HG03135 (cell line): ENCODE measurements at regions not wholly inside any gene's neighbourhood (a gene's known extent, or its start where the extent isn't known, plus 50 kb on each side); places are given as distances from the start of the nearest gene placed in this dataset.
A peak's percentile ranks its signal among the peaks of the same experiment; 100 is the strongest.
"Not testable (repeated sequence)": the region's sequence is repeated elsewhere in the genome, so short reads cannot be mapped to it uniquely, and the experiment has no call there.

Experiments used
- ATAC-seq: cut with Tn5 transposase; IDR thresholded peaks from one replicate; pipeline ENCODE4 v1.9.1; 2021; ENCODE audit warnings: mild to moderate bottlenecking, moderate library complexity; ENCODE audit not compliant: unreplicated experiment

- ATAC-seq: not testable (repeated sequence)
Measured at GRCh38 chr1:168461108-168461507, 82.7 kb downstream of the XCL2 start.

GRCh38 chr1:168457296-168457695 lies 86.5 kb downstream of the XCL2 start:
- not testable (repeated sequence) for ATAC-seq

- ATAC-seq: no peak
Measured at GRCh38 chr1:168455764-168456163, 88.0 kb downstream of the XCL2 start.

- ATAC-seq: no peak
Measured at GRCh38 chr1:168454211-168454815, 89.5 kb downstream of the XCL2 start.

GRCh38 chr1:168453056-168453455 lies 90.7 kb downstream of the XCL2 start:
- no peak for ATAC-seq

- no peak for ATAC-seq
Measured at GRCh38 chr1:168452329-168452728, 91.5 kb downstream of the XCL2 start.

- ATAC-seq: no peak
Measured at GRCh38 chr1:168447871-168448270, 95.9 kb downstream of the XCL2 start.

GRCh38 chr1:168446081-168446480 lies 97.7 kb downstream of the XCL2 start:
- no peak for ATAC-seq

- no peak for ATAC-seq
Measured at GRCh38 chr1:168443899-168444298, 99.9 kb downstream of the XCL2 start.

- ATAC-seq: no peak
Measured at GRCh38 chr1:168443356-168443755, 100.4 kb downstream of the XCL2 start.

GRCh38 chr1:168442931-168443330 lies 100.9 kb downstream of the XCL2 start:
- no peak for ATAC-seq

- ATAC-seq: no peak
Measured at GRCh38 chr1:168441745-168442144, 102.1 kb downstream of the XCL2 start.

GRCh38 chr1:168439456-168440375 lies 104.1 kb downstream of the XCL2 start:
- ATAC-seq: peak; percentile 91

- no peak for ATAC-seq
Measured at GRCh38 chr1:168438626-168439025, 105.2 kb downstream of the XCL2 start.

GRCh38 chr1:168437821-168438220 lies 106.0 kb downstream of the XCL2 start:
- no peak for ATAC-seq

- ATAC-seq: no peak
Measured at GRCh38 chr1:168435439-168435838, 108.4 kb downstream of the XCL2 start.

- ATAC-seq: no peak
Measured at GRCh38 chr1:168433238-168433637, 110.6 kb downstream of the XCL2 start.

- no peak for ATAC-seq
Measured at GRCh38 chr1:168431882-168432281, 111.9 kb downstream of the XCL2 start.

GRCh38 chr1:168430321-168430720 lies 113.5 kb downstream of the XCL2 start:
- no peak for ATAC-seq

- ATAC-seq: no peak
Measured at GRCh38 chr1:168428063-168428731, 115.6 kb downstream of the XCL2 start.

GRCh38 chr1:168427051-168427450 lies 116.7 kb downstream of the XCL2 start:
- ATAC-seq: no peak

- ATAC-seq: no peak
Measured at GRCh38 chr1:168424281-168424680, 119.5 kb downstream of the XCL2 start.
